NCI-H82 (cell line): ENCODE measurements at regions not wholly inside any gene's neighbourhood (a gene's known extent, or its start where the extent isn't known, plus 50 kb on each side); places are given as distances from the start of the nearest gene placed in this dataset.
"Not testable (repeated sequence)": the region's sequence is repeated elsewhere in the genome, so short reads cannot be mapped to it uniquely, and the experiment has no call there.

Source experiments
- DNase-seq: peaks from one replicate; lab custom pipeline; 2025; lab: John Stamatoyannopoulos, UW

DNA sequence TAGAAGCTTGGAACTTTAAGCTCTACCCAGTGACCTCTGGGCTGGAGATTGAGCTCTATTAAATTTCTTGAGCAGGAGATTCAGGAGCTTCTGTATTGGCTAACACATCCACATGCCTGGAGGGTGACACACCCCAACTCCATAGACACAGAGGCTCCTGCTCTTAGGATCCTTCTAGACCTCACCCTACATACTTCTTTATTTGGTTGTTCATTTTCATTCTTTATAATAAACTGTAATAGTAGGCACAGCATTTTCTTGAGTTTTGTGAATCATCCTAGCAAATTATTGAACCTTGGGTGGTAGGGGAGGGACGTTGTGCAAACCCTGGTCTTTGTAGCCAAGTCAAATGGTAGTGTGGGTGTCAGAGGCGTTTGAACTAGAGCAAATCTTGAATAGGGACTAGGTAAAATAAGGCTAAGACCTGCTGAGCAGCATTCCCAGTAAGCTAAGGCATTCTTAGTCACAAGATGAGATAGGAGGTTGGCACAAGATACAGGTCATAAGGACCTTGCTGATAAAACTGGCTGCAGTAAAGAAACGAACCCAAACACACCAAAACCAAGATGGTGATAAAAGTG is 323.8 kb upstream of the GALNT5 start:
- DNase-seq: no peak

DNA sequence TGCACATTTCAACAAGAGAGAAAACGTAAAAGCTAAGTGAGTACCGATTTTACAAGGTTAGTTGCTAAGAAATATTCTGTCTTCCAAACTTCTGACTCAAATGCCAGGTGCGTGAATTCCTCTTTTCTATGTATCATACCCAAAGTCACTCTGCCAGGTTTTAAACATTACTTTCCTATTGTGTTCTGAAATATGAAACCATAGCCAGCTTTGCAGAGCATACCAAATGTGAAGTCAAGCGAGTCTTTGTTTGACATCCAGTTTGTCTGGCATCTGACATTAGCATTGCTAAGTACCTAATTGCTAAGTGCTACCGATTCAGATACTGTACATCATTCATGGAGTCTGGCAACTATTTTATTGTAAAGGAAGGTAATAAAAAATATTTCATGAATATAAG is 321.9 kb upstream of the GALNT5 start:
- DNase-seq: no peak

DNA sequence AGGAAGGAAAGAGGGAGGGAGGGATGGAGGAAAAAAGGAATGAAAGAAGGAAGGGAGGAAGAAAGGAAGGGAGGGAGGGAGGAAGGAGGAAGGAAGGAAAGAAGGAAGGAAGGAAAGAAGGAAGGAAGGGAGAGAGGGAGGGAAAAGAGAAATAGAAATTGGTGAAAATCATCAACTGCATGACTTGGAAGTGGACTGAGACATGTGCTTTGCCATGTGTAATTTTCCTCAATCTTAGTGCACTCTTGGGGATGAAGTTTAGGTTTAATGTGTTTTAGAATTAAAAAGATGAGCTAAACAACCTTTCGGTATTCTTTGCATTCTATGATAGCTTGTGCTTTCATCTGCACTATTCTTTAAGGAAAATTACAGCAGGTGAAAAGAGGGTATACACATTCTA is 320.1 kb upstream of the GALNT5 start:
- no peak for DNase-seq

DNA sequence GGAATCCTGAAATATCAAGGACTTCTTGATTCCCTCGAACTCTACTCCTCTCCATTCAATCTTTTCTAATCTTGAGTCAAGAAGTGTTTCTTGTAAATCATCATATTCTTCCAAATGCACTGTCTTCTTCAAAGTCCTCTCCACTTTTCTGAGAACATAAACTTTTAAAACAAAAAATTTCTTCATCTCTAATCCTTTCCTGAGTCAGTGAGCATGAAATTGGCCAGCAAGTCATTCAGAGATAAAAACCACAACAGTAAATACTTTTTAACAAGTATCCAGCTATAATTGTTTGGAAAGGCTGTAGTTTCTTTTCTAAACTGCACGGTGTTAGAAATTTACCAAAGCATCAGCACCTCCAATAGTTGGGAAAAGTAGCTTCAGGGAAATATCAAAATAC is 312.6 kb upstream of the GALNT5 start:
- no peak for DNase-seq

- no peak for DNase-seq
Observed at GRCh38 chr2:156947261-156947660, 310.2 kb upstream of the GALNT5 start.

- DNase-seq: no peak
Observed at GRCh38 chr2:156955701-156956100, 301.8 kb upstream of the GALNT5 start.

- DNase-seq: no peak
Observed at GRCh38 chr2:156956161-156956560, 301.3 kb upstream of the GALNT5 start.

GRCh38 chr2:156958374-156958773 is 299.1 kb upstream of the GALNT5 start:
- DNase-seq: no peak

- DNase-seq: no peak
Observed at GRCh38 chr2:156959481-156959880, 298.0 kb upstream of the GALNT5 start.

DNA sequence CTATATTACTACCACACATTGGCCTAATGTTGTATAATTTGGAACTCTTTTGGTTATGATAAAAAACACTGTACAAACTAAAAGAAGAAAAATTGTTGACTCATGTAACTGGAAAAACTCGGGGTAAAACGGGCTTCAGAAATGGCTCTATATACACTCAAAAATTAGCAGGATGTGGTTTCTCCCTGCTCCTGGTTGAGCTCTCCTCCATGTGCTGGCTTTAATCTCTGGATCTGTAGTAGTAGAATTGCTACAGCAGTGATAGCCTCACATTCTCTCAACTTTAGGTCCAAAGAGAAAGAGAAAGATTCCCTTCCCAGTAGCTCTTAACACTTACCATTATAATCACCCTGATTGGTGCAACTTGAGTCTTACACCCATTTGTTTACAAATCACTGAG is 274.9 kb upstream of the GALNT5 start:
- no peak for DNase-seq

DNA sequence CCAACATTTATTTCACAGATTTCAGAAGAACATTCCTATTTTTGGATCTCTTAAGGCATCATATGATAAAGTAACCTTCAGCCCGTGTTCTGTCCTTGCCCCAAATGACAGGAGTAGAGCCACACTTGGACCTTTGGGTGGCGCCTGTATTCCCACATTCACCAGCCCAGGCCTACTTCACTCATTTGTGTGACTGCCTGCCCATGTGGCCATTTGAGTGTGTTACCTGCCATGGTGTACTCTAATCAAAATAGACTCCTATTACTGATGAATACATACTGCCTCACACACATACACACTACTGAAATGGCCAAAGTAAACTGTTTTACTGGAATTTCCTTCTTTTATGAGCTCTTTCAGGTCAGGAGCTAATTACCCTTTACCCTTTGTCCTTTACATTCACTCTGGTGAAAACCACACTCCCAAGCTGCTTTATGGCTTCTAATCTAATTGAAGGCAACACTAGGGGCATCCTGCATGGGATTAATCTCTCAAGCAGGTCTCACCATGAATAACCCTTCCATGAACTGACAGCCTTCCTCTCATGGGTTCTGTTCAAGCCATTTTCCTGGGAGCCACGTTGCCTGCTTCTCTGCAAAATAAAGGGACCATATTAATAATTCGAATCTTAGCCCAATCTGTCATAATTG is 271.0 kb upstream of the GALNT5 start:
- peak; percentile 85 for DNase-seq

DNA sequence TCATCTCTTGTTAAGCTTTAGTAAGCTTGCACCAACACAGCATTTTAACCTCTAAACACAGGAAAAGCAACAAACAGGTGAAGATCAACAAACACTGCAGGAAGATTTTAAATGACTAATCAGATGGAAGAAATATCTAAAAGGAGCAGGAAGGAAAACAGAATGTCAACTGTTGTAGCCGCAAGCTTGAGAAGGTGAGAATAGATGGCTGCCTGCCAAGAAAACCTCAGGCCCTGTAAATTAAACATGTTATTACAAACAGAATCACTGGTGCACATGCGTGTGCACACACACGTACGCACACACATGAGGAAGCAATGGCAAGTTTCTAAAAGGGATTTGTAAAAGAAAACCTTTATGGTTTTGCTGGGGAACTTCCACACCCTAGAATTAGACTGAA is 257.8 kb upstream of the GALNT5 start:
- DNase-seq: peak; percentile 1

DNA sequence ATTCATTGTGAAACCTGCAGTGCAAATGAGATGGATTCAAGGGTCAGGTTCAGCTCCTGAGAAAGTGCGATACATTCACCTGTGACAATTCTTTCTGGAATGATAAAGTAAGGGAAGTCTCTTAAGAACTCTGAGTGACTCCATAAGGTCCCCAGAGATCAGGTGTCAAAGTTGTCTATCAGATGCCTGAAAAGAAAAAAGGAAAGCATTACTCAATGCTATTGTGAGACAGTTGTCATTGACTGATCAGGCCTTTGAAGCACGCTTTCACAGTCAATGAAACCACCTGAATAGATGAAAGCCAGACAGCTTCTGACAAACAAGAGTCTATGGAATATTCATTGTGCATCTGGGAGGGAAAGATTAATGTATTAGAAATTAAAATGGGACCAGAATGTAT is 252.7 kb upstream of the GALNT5 start:
- DNase-seq: no peak

- DNase-seq: no peak
Observed at GRCh38 chr2:157015015-157015575, 242.4 kb upstream of the GALNT5 start.

- not testable (repeated sequence) for DNase-seq
Observed at GRCh38 chr2:157023264-157023663, 234.2 kb upstream of the GALNT5 start.

DNA sequence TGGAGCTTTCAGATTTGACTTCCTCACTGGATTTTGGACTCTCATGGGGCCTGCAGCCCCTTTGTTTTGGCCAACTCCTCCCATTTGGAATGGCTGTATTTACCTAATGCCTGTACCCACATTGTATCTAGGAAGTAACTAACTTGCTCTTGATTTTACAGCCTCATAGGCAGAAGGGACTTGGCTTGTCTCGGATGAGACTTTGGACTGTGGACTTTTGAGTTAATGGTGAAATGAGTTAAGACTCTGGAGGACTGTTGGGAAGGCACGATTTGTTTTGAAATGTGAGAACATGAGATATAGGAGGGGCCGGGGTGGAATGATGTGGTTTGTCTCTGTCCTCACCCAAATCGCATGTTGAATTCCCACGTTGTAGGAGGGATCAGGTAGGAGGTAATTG is 233.4 kb upstream of the GALNT5 start:
- DNase-seq: no peak

GRCh38 chr2:157032017-157032416 is 225.5 kb upstream of the GALNT5 start:
- DNase-seq: no peak

- DNase-seq: no peak
Observed at GRCh38 chr2:157036726-157037125, 220.8 kb upstream of the GALNT5 start.

- no peak for DNase-seq
Observed at GRCh38 chr2:157043786-157044185, 213.7 kb upstream of the GALNT5 start.

- no peak for DNase-seq
Observed at GRCh38 chr2:157046396-157046795, 211.1 kb upstream of the GALNT5 start.

DNA sequence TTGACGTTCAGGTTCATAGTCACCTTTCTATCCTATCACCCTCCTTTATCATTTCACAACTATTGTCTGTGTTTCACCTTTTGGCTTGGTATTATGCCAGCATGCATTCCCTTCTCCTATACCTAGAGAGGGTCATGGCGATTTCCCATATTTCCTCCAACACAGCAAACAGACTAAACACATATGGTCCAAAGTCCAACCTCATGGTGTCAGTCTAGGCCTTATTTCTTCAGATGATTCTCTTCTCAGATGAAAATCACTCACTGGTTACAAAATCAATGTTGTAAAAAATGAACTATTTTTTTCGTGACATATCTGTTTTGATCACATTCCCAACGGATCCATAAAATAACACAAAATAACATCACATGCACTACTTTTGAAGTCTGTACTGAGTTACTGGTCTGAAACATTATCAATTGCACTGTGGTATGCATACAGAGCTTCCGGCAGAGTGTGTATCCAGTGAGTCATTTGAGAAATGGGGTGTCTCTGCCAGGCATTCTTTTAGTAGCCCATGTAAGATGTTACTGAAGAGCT is 204.8 kb upstream of the GALNT5 start:
- no peak for DNase-seq

- DNase-seq: peak; percentile 51
Observed at GRCh38 chr2:157053876-157054275, 203.6 kb upstream of the GALNT5 start.

DNA sequence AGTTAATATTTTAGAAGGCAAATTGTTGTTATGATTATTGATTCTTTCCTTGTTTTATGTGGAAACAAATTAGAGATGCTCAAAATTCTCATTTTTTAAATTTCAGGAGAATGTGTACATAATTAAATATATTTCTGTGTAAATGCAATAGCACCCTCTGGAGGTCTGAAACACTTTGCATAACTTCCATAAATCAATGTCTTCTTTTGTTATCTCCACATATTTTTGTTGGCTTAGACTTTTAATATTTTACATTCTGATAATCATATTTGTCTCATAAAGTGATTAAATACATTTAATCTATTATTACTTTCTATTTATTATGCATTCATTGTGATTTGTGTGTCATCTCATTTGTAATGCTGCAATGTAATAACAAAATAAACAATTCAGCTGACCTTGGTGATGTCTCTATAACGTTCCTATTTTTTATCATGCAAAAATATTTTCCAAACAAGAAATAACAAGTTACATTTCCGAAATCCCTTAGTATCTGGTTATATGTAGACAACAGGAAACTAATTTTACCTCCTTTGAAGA is 201.8 kb upstream of the GALNT5 start:
- DNase-seq: peak; percentile 43
